ENCODE measurements at regions not wholly inside any gene's neighbourhood (a gene's known extent, or its start where the extent isn't known, plus 50 kb on each side); places are given as distances from the start of the nearest gene placed in this dataset.

DNA sequence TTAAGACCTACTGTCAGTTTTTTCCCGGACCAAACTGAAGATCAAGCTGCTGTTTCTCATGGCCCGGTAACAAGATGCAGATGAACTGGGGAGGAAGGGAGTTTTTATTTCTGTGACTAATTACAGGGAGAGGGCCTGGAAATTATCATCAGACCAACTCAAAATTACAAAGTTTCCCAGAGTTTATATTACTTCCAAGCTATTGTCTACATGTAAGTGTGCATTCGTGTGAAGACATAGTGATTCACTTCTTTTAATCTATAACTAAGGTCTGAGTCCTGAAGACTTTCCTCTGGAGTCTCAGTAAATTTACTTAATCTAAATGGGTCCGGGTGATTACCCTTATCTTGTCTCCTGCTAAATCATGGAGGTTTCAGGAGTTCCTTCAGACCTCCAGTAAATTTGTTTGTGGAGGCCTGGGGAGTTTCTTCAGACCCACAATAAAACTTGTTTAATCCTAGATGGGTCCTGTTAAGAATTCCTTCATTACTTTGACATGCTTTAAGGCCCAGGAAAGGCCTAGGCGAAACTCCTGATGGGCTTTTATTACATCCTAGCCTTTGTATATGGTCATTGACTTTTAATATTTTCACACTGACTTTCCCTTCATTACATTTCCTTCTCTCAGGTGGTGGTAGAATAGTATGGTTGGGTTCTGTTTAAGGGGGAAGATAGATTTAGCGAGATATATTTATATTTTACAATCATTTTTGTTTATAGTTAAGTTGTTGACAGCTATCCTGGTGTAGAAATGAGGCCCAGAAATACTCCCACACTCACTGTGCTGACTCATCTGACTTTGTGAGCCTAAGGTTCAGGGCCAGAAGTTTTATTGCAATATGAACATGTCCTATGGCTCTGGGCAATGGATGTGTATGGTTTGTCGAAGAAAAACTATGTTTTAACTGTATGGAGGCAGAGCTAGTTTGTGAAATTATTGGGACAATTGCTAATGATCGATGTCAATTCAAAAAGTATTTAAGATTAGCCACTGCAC lies 627.0 kb upstream of the FBXO33 start:
- H3K27ac ChIP-seq = no peak overlapping the region
- no peaks in the 10 kb centered on the region for H3K4me1 ChIP-seq
- no peaks in the 10 kb centered on the region for H3K9me3 ChIP-seq
- H3K27me3 ChIP-seq = no peaks in the 10 kb centered on the region
- intact Hi-C loops (cut with DNase I) = no loop called here
- 51 to 59% methylated on average over 8 of the region's 8 CpGs for WGBS, 2 donors
- TF ChIP-seq CTCF (IDR thresholded peaks at IDR 0.05) (no peak), POLR2A (IDR thresholded peaks at IDR 0.05) (no peak)
- no peak overlapping the region for H3K4me3 ChIP-seq
- no peaks in the 10 kb centered on the region for H3K36me3 ChIP-seq
- DNase-seq = no peak

GRCh38 chr14:40053416-40053815 lies 621.2 kb upstream of the FBXO33 start:
- Histone ChIP-seq H3K27me3 (no peaks in the 10 kb centered on the region), H3K4me1 (no peaks in the 10 kb centered on the region), H3K4me3 (no peak overlapping the region), H3K36me3 (no peaks in the 10 kb centered on the region), H3K27ac (no peak overlapping the region), H3K9me3 (no peaks in the 10 kb centered on the region)
- 81 to 90% methylated on average over 2 of the region's 2 CpGs for WGBS, 2 donors
- intact Hi-C loops (cut with DNase I) = no loop called here
- no peak for DNase-seq
- TF ChIP-seq POLR2A (IDR thresholded peaks at IDR 0.05) (no peak), CTCF (IDR thresholded peaks at IDR 0.05) (no peak)

- H3K27ac ChIP-seq = no peak overlapping the region
- no peak for DNase-seq
- H3K4me3 ChIP-seq = no peak overlapping the region
- intact Hi-C loops (cut with DNase I) = no loop called here
- WGBS, 2 donors = 43 to 72% methylated on average over 3 of the region's 3 CpGs
- H3K9me3 ChIP-seq = no peaks in the 10 kb centered on the region
- no peak for TF ChIP-seq POLR2A (IDR thresholded peaks at IDR 0.05)
- TF ChIP-seq CTCF (IDR thresholded peaks at IDR 0.05) = no peak
- no peaks in the 10 kb centered on the region for H3K36me3 ChIP-seq
- no peaks in the 10 kb centered on the region for H3K4me1 ChIP-seq
- no peaks in the 10 kb centered on the region for H3K27me3 ChIP-seq
Observed at GRCh38 chr14:40028991-40029390, 596.8 kb upstream of the FBXO33 start.

DNA sequence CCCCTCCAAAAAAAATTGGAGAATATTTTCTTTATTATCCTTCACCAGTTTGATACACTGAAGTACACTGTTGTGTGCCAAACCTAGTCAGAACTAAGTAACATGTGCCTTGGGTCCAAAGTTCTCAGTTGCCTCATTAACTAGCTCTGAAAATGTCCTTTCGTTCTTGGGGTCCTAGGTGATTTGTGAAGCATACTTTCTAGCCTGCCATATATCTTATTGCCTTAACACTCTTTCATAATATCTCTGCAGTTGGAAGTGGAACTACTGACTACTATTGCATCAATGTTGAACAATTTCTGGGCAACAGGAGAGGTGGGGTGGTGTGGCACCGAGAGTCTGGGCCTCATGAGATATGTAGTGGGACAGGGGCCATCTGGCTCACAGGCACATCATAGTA lies 592.9 kb upstream of the FBXO33 start:
- TF ChIP-seq CTCF (IDR thresholded peaks at IDR 0.05) (no peak), POLR2A (IDR thresholded peaks at IDR 0.05) (no peak)
- H3K27ac ChIP-seq = no peak overlapping the region
- no peak for DNase-seq
- no peaks in the 10 kb centered on the region for H3K36me3 ChIP-seq
- H3K27me3 ChIP-seq = no peaks in the 10 kb centered on the region
- intact Hi-C loops (cut with DNase I) = no loop called here
- H3K9me3 ChIP-seq = no peaks in the 10 kb centered on the region
- H3K4me1 ChIP-seq = no peaks in the 10 kb centered on the region
- no peak overlapping the region for H3K4me3 ChIP-seq
- WGBS, 2 donors = 34 to 86% methylated on average over 2 of the region's 2 CpGs

DNA sequence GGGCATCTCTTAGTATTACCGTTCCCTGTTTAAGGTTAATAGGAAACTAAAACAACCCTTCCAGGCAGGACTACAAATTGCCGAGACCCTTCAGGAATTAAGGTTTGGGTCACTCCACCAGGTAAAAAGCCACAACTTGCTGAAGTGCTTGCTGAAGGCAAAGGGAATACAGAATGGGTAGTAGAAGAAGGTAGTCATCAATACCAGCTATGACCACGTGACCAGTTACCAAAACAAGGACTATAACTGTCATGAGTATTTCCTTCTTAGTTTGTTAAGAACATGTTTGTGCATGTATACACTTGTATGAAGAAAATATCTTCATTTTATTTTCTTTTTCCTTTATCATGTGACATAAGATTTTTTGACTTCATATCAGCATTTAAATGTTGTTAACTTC lies 578.7 kb upstream of the FBXO33 start:
- 72 to 85% methylated on average over 3 of the region's 3 CpGs for WGBS, 2 donors
- no peaks in the 10 kb centered on the region for H3K4me1 ChIP-seq
- no peaks in the 10 kb centered on the region for H3K9me3 ChIP-seq
- TF ChIP-seq POLR2A (IDR thresholded peaks at IDR 0.05) (no peak), CTCF (IDR thresholded peaks at IDR 0.05) (no peak)
- no peak for DNase-seq
- H3K27me3 ChIP-seq = no peaks in the 10 kb centered on the region
- no peaks in the 10 kb centered on the region for H3K36me3 ChIP-seq
- intact Hi-C loops (cut with DNase I) = no loop called here
- no peak overlapping the region for H3K27ac ChIP-seq
- no peak overlapping the region for H3K4me3 ChIP-seq
